ENCODE measurements at regions not wholly inside any gene's neighbourhood (a gene's known extent, or its start where the extent isn't known, plus 50 kb on each side); places are given as distances from the start of the nearest gene placed in this dataset.
A peak's percentile ranks its signal among the peaks of the same experiment; 100 is the strongest.
"Not testable (repeated sequence)": the region's sequence is repeated elsewhere in the genome, so short reads cannot be mapped to it uniquely, and the experiment has no call there.

DNA sequence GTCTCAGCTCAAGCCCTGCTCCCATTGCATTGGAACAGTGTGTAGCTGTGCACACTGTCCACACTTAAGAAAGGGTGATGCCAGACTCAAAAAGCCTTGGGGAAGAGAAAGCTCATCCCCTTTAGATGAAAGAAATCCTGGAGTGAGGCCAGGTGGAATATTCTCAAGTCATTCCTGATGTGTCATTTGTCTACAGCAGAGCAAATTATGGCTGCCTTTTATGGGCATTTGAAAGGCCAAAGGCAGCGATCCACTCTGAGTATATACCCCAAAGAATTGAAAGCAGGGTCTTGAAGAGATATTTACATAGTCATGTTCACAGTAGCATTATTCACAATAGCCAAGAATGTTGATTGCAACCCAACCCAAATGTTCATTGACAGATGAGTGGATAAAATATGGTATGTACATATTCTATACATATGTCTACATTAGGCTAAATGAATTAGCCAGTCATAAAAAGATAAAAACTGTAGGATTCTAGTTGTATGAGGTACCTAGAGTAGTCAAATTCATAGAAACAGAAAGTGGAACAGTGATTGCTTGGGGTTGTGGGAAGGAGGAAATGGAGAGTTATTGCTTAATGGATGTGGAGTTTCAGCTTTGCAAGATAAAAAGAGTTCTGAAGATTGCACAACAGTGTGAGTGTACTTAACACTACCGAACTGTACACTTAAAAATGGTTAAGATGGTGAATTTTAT, 214.9 kb downstream of the KCNRG start:
- DNase-seq (ENCODE audit: low read depth in 2 of 2), result no peak

DNA sequence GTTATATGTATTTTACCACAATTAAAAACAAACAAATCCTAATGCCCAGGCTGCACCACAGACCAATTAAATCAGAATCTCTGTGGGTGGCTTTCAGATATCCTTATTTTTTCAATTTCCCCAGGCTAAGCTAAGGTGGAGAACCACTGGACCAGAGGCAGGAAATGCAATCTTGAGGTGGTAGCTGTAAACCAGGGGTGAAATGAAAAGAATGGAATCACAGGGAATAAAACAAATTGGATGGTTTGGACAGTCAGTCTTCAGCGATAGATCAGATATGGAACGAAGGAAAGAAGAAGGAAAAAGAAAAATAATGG, 215.4 kb downstream of the KCNRG start:
- no peak for DNase-seq (ENCODE audit: low read depth in 2 of 2)

DNA sequence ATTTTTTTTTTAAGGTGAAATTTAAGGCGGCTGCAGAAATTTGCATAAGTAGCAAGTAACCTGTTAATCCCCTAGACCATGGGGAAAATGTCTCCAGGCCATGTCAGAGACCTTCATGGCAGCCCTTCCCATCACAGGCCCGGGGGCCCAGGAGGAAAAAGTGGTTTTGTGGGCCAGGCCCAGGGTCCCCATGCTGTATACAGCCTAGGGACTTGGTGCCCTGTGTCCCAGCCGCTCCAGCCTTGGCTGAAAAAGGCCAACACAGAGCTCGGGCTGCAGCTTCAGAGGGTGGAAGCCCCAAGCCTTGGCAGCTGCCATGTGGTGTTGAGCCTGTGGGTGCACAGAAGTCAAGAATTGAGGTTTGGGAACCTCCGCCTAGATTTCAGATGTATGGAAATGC, 218.3 kb downstream of the KCNRG start:
- DNase-seq (ENCODE audit: low read depth in 2 of 2), result not testable (repeated sequence)

DNA sequence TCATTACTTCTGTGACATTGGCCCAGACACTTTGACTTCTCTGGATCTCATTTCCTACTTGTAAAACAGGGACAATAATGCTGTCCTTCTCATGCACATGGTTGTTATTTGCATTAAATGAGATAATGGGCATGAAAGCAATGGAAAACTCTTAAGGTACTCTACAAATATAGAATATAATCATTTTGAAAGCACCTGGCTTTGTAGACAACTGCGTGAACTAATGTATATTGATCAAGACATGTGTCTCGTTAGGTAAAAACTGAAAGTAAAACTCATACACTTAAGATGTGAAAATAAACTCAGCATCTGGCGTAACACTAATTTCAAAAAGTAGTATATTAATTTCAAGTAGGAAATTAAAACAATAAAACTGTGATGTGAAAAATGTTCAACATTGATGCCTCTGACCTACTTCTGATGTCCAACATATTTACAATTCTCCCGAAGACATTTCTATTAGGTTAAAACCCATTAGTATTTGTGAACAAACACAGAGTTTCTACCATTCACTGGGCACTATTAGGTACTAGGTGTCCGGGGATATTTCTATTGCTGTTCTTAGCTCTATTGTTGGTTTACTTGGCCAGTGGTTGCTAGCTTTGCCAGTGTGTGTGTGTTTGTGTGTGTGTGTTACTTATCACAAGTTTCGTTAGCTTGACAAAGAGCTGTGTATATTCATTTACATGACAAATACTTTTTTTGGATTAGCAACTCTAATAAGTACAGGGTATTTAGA, 220.5 kb downstream of the KCNRG start:
- DNase-seq (ENCODE audit: low read depth in 2 of 2), result no peak

DNA sequence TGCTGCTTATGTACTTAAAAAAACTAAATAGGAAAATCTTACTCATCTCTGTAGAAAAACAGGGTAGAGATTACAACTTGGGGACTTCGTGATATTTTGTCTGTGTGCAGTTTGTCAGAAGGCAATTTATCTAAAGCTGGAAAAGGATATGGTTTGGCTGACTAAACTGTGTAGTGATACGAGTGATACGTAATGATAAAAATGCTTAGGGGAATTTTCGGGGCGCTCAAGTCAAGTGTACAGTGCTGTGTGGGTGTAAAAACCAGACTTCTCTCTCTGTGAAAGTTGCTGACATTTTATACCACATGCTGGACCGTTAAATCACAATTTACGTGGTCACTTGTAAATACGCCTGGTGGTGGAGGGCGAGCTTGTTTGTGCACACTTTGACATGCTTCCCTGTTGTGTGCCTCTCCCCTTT, 221.7 kb downstream of the KCNRG start:
- DNase-seq (ENCODE audit: low read depth in 2 of 2), result peak; percentile 17 to 22

DNA sequence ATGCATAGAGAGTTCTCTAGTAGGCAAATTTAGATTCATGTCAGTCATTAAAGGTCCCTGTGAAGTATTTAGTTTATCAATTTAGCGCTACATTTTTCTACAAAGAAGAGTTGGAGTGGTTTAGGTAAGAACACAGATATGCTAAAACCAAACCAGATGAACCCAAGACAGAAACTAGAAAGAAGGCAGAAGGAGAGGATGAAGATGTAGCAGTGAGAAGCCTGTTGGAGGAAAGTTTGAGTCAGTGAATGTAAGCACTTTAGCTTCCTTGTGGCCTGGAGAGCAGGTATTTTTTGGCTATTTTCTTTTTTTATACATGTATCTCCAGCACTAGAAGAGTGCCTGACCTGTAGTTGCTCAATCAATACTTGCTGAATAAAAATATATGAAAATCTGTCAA, 223.7 kb downstream of the KCNRG start:
- no peak for DNase-seq (ENCODE audit: low read depth in 2 of 2)

DNA sequence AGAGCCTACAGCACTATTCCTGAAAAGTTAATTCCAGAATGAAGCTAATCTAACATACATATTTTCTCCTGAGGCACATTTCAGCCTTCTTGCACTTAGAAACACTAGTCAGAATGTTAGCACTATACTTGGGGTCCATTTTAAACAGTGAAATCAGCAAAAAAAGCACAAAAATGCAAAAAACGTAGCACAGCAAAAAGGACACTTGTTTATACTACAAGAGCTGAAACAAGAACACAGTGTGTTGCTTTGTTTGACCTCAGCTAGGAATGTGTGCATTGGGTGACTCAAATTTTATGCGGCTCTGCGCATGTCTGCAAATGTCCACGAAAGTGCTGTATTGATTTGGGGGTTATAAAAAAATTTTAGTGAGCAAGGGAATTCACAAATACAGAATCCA, 226.2 kb downstream of the KCNRG start:
- DNase-seq (ENCODE audit: low read depth in 2 of 2), result no peak

DNA sequence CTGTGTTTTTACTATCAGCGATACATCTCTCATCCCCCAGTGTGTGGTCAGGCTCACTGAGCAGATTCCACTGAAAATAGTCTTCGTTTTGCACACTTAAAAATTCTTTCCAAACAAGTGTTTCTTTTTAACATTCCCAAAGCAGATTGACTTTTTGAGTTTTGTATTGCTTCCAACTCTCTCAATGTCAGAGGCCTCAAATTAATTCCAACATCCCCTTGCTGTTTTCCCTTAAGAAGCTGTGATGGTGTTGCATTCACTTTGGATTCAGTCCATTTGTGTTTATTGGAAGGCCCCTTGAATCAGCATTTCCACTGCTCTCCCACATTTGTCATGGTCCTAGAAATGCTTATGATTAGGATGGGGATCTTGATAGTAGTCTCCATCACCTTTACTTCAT, 228.7 kb downstream of the KCNRG start:
- DNase-seq (ENCODE audit: low read depth in 2 of 2), result no peak

DNA sequence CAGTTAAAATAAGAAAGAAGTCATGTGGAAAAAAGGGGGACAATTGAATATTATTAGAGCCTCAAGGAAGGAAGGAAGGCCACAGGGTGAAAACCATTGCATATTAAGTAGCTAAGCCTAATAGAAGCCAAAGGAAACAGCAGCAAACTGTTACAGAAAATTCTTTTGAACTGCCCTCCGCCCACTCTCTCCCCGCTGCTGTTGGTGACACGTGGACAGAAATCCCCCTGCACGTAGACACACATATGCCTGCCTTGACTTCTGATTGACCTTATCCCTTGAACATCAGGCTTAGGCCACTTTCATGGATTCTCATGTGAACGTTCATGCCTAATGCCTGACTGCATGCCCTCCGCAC, 229.1 kb downstream of the KCNRG start:
- DNase-seq (ENCODE audit: low read depth in 2 of 2), result no peak

DNA sequence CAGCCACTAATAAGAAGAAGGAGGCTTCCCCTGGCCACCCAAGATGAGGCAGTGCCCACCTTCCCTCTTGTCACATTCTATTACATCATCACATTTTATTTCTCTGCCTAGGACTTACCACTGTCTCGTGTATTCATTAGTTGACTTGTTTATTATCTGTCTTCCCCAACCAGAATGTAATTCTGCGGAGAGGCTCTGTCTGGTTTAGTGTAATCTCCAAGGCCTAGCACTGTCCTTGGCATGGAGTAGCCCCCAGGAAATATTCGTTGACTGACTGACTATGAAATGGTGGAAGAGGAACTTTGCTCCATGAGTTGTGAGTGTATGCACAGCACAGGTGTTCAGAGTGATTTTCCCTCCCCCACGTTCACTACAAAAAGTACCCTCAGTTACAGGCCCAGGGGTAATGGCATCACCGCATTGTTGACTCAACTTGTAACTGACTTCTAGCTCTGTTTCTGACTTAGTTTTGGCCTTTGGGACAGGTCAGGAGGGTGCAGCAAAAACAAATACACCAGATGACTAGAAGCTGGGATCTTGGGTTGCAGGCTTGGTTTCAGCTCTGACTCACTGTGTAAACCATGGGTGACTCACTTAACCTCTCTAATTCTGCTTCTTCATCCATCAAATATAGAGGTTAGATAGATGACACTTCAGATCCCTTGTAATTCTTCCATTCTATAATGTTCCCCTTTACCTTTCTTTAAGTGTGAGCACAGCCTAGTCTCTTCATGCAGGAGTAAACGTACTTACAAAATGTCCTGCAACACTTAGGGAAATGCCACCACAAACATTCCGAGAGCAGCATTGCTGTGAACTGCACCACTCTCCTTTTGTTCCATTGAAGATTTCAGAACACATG, 229.7 kb downstream of the KCNRG start:
- peak; percentile 26 to 46 for DNase-seq (ENCODE audit: low read depth in 2 of 2)

DNA sequence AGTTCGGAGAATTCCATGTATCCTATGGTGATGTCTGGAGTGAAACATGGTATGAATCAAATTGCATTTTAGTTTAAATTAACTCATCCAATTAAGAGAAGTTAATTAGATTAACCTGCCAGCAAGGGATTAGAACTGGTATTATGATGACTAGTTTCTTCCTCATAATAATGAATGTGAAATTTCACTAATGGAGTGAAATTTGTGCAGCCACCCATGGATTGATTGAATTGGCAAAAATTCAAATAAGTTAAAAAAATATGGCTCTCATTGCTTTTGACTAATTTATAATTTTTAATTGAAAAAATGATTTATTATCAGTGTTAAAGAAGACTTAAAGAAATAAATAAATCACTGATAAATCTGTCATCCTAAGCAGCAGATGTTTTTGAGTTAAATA, 232.0 kb downstream of the KCNRG start:
- DNase-seq (ENCODE audit: low read depth in 2 of 2), result no peak

DNA sequence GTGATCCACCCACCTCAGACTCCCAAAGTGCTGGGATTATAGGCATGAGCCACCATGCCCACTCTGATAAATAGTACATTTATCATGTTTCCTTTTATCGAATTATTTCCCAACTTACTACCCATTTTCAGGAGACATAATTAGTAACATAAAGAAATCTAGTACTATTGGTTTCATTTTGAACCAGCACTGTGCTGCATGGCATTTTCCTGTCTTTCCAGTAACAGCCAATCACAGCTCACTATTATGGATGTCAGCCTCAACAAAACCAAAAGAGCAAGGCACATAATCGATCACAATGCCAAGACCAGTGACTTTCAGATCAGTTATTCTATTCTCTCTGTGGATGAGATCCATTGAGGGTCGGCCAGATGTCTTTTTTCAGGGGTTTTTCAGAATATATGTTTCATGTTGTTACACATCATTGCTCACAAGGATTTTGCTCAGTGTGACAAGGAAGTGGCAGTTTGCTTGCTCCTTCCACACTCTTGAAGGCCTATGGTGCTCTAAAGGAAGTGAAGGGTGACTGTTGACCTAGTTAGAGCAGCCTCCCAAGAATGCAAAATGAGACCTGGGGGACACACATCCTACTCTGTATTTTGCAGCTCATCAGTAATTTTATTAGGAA, 233.4 kb downstream of the KCNRG start:
- DNase-seq (ENCODE audit: low read depth in 2 of 2), result no peak

DNA sequence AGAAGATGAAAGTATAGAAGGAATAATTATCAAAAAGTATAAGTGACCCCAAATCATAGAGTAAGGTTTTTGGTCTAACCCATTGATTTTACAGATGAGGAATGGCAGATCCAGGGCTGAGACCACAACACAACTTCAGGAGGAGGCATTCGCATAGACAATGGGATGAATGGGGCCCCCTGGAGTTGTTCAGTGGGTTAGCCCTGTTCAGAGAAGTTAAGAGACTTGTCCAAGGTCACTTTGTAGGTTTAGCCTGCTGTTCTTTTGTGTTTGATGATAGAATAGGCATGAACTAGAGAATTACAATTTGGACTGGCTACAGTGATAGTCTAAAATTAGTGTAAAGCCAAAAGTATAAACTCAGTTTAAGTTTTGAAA, 233.9 kb downstream of the KCNRG start:
- DNase-seq (ENCODE audit: low read depth in 2 of 2), result no peak

DNA sequence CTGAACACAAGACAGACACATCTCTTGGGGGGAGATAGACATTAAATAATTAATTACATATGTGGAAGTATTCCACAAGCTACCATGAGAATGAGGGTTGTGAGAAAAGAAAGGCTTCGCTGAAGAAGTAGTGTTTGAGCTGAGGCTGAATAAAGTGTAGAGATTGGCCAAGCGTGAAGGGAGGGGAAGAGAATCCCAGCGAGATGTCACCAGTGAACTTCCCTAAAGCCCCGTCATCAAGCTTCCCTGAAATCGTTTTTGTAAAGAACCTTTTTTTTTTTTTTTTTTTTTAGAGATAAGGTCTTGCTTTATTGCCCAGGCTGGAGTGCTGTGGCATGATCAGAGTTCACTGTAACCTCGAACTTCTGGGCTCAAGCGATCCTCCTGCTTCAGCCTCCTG, 235.2 kb downstream of the KCNRG start:
- DNase-seq (ENCODE audit: low read depth in 2 of 2), result no peak

DNA sequence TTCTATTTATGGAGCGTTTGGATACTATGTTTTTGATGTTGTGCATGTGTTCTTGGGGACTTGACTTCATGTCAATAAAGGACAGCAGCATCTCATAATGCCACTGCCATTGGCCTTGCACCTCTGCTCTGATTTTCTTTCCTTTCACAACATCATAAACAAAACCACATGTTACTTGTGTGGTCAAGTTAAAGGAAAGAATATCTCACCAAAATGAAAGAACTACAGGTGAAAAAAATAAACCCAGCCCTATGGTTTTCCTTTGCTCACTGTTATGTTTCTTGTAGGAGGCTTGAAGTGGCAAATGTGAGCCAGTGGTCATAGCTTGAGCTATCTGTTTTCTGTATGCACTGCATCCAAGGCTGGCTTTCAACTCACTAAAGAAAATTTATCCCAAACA, 240.4 kb downstream of the KCNRG start:
- DNase-seq (ENCODE audit: low read depth in 2 of 2), result no peak

DNA sequence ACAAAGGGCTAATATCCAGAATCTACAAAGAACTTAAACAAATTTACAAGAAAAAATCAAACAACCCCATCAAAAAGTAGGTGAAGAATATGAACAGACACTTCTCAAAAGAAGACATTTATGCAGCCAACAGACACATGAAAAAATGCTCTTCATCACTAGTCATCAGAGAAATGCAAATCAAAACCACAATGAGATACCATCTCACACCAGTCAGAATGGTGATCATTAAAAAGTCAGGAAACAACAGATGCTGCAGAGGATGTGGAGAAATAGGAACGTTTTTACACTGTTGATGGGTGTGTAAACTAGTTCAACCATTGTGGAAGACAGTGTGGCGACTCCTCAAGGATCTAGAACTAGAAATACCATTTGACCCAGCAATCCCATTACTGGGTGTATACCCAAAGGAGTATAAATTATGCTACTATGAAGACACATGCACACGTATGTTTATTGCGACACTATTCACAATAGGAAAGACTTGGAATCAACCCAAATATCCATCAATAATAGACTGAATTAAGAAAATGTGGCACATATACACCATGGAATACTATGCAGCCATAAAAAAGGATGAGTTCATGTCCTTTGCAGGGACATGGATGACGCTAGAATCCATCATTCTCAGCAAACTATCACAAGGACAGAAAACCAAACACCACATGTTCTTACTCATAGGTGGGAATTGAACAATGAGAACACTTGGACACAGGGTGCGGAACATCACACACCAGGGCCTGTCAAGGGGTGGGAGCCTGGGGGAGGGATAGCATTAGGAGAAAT, 241.5 kb downstream of the KCNRG start:
- DNase-seq (ENCODE audit: low read depth in 2 of 2), result not testable (repeated sequence)

DNA sequence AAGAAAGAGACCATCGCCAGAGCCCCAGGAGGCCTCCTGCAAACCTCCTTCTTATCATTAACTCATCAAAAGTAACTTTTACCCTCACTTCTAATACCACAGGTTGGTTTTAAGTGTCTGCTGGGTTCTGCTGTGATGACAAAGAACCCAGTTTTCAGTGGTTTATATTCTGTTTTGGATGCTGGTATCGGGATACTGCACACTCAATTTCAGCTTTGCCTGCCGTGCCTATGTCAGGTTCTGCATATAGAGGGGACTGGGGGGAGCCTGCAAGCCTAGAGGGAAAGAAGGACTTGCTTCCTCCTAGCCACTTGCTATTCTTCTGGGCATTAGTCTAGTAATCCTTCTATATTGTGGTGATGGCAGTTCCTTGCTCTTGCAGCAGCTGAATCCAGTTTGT, 242.4 kb downstream of the KCNRG start:
- no peak for DNase-seq (ENCODE audit: low read depth in 2 of 2)

DNA sequence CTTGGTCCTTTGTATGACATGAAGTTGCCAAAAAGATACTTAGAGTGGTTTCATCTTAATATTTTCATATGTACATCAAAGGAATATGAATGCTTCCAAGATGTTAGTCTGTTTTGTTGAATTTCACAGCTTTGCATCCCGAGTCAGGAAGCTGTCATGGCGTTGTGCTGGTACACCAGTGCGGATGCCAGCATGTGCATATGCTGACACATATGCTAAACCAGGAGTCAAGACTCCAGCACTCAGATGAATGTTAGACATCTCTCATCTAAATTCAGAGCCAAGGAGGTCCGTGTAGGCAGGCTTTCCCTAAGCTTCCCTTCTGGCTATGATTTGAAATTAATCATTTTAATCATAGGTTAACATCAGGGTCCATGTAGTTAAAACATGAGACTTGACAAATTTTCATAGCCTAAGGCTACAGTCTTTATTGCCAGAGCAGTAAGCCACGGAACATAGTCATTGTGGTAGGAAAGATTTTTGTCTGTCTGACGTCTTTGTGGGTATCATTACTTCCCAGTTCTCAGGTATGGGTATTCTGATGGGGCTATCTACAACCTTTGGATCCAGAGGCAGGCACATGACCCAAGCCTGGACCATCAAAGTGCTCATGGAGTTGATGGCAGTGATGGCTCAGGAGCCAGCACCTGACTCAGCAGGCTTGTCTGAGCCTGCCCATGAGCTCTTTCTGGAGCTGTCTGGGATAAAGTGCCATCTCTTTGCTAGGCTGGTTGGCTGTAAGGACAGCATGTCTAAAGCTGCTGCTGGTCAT, 246.1 kb downstream of the KCNRG start:
- DNase-seq (ENCODE audit: low read depth in 2 of 2), result no peak

DNA sequence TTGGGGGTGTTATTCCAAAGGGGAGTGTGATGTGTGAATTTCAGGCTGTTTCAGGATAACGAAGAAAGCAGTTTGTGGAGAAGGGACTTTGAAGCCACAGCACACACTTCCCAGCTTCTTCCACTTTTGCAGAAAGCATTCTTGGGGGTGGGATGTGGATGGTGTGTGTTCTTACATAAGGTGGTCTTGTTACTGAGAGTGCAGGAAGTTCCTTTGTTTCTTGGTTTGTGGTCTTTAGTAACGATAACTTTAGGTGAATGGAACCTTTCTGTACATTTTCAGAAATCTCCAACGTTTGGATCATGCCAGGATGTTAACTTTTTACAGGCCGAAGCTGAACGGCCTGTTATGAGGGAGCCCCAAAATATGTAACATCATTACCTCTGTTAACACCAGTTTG, 251.8 kb downstream of the KCNRG start:
- DNase-seq (ENCODE audit: low read depth in 2 of 2), result no peak

DNA sequence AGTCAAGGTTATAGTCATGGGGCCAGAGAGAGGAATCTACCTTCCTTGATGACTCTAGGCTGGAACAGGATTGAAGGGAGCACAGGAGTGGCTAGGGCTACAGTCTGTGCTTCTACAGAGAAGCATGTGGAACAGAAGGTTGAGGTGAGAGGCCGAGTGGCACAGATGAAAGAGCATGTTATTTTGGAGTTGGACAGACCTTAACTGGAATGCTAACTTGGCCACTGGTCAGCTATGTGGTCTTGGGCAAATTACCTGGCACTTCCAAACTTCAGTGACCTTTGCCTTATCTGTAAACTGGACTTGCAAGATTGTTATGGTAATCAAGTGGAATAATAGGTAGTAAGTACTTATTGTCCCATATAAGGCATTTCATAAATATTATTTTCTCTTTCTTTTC, 252.7 kb downstream of the KCNRG start:
- DNase-seq (ENCODE audit: low read depth in 2 of 2), result no peak

DNA sequence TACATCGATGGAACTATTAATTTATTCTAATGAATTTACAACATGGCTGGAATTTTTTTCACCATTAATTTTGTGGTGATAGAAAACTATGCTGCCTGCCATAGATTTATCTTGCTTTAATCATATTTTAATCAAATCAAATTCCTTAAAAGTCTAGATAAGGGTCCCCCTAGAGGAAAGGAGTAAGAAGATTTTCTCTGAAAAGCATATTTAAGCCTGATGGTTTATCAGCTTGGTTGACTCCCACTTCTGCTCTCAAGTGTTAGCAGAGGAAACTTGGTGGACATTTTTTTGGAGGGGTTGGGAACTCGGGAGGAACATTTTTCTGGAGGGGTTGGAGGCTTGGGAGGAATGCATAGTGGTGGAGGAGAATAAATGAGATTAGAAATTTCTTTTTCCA, 253.3 kb downstream of the KCNRG start:
- DNase-seq (ENCODE audit: low read depth in 2 of 2), result no peak
